Large intestine (tissue), 3 donors: ENCODE measurements at regions not wholly inside any gene's neighbourhood (a gene's known extent, or its start where the extent isn't known, plus 50 kb on each side); places are given as distances from the start of the nearest gene placed in this dataset.
A peak's percentile ranks its signal among the peaks of the same experiment; 100 is the strongest.

Experiments
- DNase-seq, 2 donors: peaks; one replicate each; pipeline versions ENCODE4 v3.0.0 to v3.0.0-alpha.2; 2013
- H3K27ac ChIP-seq: one replicate; pipeline ENCODE4 v1.5.1; 2013; ENCODE audit warnings: low read length
- H3K27me3 ChIP-seq: 2 replicates; pipeline ENCODE4 v1.6.1; 2013; ENCODE audit warnings: low read length; ENCODE audit not compliant: control insufficient read depth, insufficient read depth
- H3K36me3 ChIP-seq: 2 replicates; pipeline ENCODE4 v1.6.1; 2013; ENCODE audit warnings: low read length; ENCODE audit not compliant: control insufficient read depth, insufficient read depth
- H3K4me1 ChIP-seq: one replicate; pipeline ENCODE4 v1.6.1; 2013; ENCODE audit warnings: low read length; ENCODE audit not compliant: control insufficient read depth, insufficient read depth
- H3K4me3 ChIP-seq: one replicate; pipeline ENCODE4 v1.5.1; 2013; ENCODE audit warnings: low read length
- H3K9me3 ChIP-seq: one replicate; pipeline ENCODE4 v1.6.1; 2013; ENCODE audit warnings: mild to moderate bottlenecking, low read depth, low read length, moderate library complexity; ENCODE audit not compliant: control insufficient read depth
- WGBS: methylation state at CpG from one replicate; pipeline ENCODE4 v1.1.5; 2013; ENCODE audit warnings: low lambda C conversion rate; ENCODE audit not compliant: insufficient coverage; 5-methylcytosine and 5-hydroxymethylcytosine counted together

- H3K27ac ChIP-seq = no peak overlapping the region
- DNase-seq = no peak
- WGBS = no CpG with 5 or more reads among the region's 3 CpGs
- H3K4me1 ChIP-seq = no peaks in the 10 kb centered on the region
- no peaks in the 10 kb centered on the region for H3K9me3 ChIP-seq
- H3K36me3 ChIP-seq = no peaks in the 10 kb centered on the region
- H3K27me3 ChIP-seq = no peaks in the 10 kb centered on the region
- H3K4me3 ChIP-seq = no peak overlapping the region
These were observed 184.4 kb upstream of the UMPS start for GRCh38 chr3:124545891-124546290.

GRCh38 chr3:124552224-124552623, 178.0 kb upstream of the UMPS start:
- H3K36me3 ChIP-seq = no peaks in the 10 kb centered on the region
- no peaks in the 10 kb centered on the region for H3K27me3 ChIP-seq
- WGBS = no CpG with 5 or more reads among the region's 5 CpGs
- H3K4me3 ChIP-seq = no peak overlapping the region
- peaks cover 12% of the 10 kb centered on the region for H3K4me1 ChIP-seq
- DNase-seq = peak; percentile 70 to 74
- H3K27ac ChIP-seq = peak overlapping the region; percentile 74
- no peaks in the 10 kb centered on the region for H3K9me3 ChIP-seq

- WGBS = no CpG with 5 or more reads among the region's 3 CpGs
- Histone ChIP-seq H3K27ac (peak overlapping the region; percentile 74), H3K27me3 (no peaks in the 10 kb centered on the region), H3K4me1 (peaks cover 12% of the 10 kb centered on the region), H3K4me3 (no peak overlapping the region), H3K9me3 (no peaks in the 10 kb centered on the region), H3K36me3 (no peaks in the 10 kb centered on the region)
- DNase-seq = no peak
These were observed 177.1 kb upstream of the UMPS start for GRCh38 chr3:124553178-124553577.

- Histone ChIP-seq H3K9me3 (no peaks in the 10 kb centered on the region), H3K4me3 (no peak overlapping the region), H3K4me1 (peaks cover 14% of the 10 kb centered on the region), H3K27me3 (no peaks in the 10 kb centered on the region), H3K27ac (no peak overlapping the region), H3K36me3 (no peaks in the 10 kb centered on the region)
- 100% methylated on average over 1 of the region's 2 CpGs for WGBS
- no peak for DNase-seq
These were observed 173.6 kb upstream of the UMPS start for GRCh38 chr3:124556636-124557035.

- H3K27ac ChIP-seq = no peak overlapping the region
- peaks cover 13% of the 10 kb centered on the region for H3K4me1 ChIP-seq
- H3K27me3 ChIP-seq = no peaks in the 10 kb centered on the region
- H3K4me3 ChIP-seq = no peak overlapping the region
- no peak for DNase-seq
- WGBS = 80% methylated on average over 1 of the region's 5 CpGs
- no peaks in the 10 kb centered on the region for H3K9me3 ChIP-seq
- H3K36me3 ChIP-seq = no peaks in the 10 kb centered on the region
These were observed 172.6 kb upstream of the UMPS start for GRCh38 chr3:124557433-124558232.

- Histone ChIP-seq H3K4me1 (peaks cover 17% of the 10 kb centered on the region), H3K36me3 (no peaks in the 10 kb centered on the region), H3K27ac (no peak overlapping the region), H3K4me3 (no peak overlapping the region), H3K9me3 (no peaks in the 10 kb centered on the region), H3K27me3 (no peaks in the 10 kb centered on the region)
- peak; percentile 52 to 60 for DNase-seq
- 83% methylated on average over 2 of the region's 8 CpGs for WGBS
These were observed 171.0 kb upstream of the UMPS start for GRCh38 chr3:124558991-124559845.

- Histone ChIP-seq H3K4me1 (peaks cover 20% of the 10 kb centered on the region), H3K27me3 (no peaks in the 10 kb centered on the region), H3K9me3 (no peaks in the 10 kb centered on the region), H3K4me3 (no peak overlapping the region), H3K36me3 (no peaks in the 10 kb centered on the region), H3K27ac (no peak overlapping the region)
- WGBS = no CpG with 5 or more reads among the region's 9 CpGs
- DNase-seq = peak; percentile 56 to 61
These were observed 170.2 kb upstream of the UMPS start for GRCh38 chr3:124559846-124560574.

- H3K4me1 ChIP-seq = peaks cover 20% of the 10 kb centered on the region
- WGBS = no CpG with 5 or more reads among the region's 2 CpGs
- H3K27ac ChIP-seq = no peak overlapping the region
- H3K4me3 ChIP-seq = no peak overlapping the region
- H3K9me3 ChIP-seq = no peaks in the 10 kb centered on the region
- H3K27me3 ChIP-seq = no peaks in the 10 kb centered on the region
- H3K36me3 ChIP-seq = no peaks in the 10 kb centered on the region
- no peak for DNase-seq
These were observed 169.5 kb upstream of the UMPS start for GRCh38 chr3:124560666-124561215.

- H3K4me1 ChIP-seq = peaks cover 20% of the 10 kb centered on the region
- H3K27me3 ChIP-seq = no peaks in the 10 kb centered on the region
- H3K4me3 ChIP-seq = no peak overlapping the region
- peak overlapping the region; percentile 29 for H3K27ac ChIP-seq
- WGBS = no CpG with 5 or more reads among the region's 14 CpGs
- no peaks in the 10 kb centered on the region for H3K36me3 ChIP-seq
- DNase-seq = no peak
- no peaks in the 10 kb centered on the region for H3K9me3 ChIP-seq
These were observed 167.5 kb upstream of the UMPS start for GRCh38 chr3:124562769-124563168.

GRCh38 chr3:124563376-124563775, 166.9 kb upstream of the UMPS start:
- DNase-seq = peak; percentile 82 to 85
- 100% methylated on average over 1 of the region's 3 CpGs for WGBS
- peaks cover 20% of the 10 kb centered on the region for H3K4me1 ChIP-seq
- H3K27ac ChIP-seq = peak overlapping the region; percentile 36
- no peak overlapping the region for H3K4me3 ChIP-seq
- H3K27me3 ChIP-seq = no peaks in the 10 kb centered on the region
- no peaks in the 10 kb centered on the region for H3K9me3 ChIP-seq
- H3K36me3 ChIP-seq = no peaks in the 10 kb centered on the region
